ENCODE measurements at regions not wholly inside any gene's neighbourhood (a gene's known extent, or its start where the extent isn't known, plus 50 kb on each side); places are given as distances from the start of the nearest gene placed in this dataset.

DNA sequence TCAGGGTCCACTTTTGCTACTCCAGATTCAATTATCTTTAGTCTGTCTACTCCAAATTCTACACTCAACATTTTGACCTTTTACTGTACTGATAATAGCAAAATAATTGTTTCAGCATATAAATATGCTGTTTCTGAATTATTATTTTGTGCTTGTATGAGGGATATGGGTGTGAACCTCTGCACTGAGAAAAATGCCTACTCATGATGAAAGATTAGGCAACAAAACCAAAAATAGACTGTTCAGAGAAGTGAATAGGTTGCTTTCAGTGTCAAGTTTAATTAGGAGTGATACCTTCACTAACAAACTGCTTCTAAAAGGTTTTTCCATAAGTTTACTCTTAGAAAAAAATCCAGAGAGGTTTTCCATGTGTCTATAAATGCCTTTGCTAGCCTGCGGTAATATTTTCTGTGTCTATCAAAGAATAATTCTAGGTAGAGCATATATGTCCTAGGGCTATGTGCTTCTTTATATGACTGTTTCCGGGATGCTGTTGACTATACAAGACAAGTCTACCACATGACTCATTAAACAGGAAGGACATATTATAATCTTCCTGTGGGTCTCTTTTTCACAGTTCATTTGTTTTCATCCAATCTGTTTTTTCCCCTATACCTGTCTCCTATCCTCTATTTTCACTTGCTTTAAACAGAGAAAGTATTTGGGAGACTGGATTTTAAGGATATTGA, 218.5 kb upstream of the TTC14 start:
- H3K36me3 ChIP-seq (ENCODE audit: insufficient read depth, low read length): no peaks in the 10 kb centered on the region
- H3K4me1 ChIP-seq (ENCODE audit: insufficient read depth, low read length, severe bottlenecking): no peaks in the 10 kb centered on the region
- no peaks in the 10 kb centered on the region for H4K20me1 ChIP-seq (ENCODE audit: insufficient read depth, low read length)
- no peaks in the 10 kb centered on the region for H3K9me3 ChIP-seq (ENCODE audit: low read length)
- no peak overlapping the region for H3K4me2 ChIP-seq (ENCODE audit: low read length)
- no peaks in the 10 kb centered on the region for H3K79me2 ChIP-seq (ENCODE audit: insufficient read depth, low read length)
- no peak overlapping the region for H3K9ac ChIP-seq (ENCODE audit: low read length)
- no peak overlapping the region for H2AFZ ChIP-seq (ENCODE audit: low read length)
- TF ChIP-seq, protein P1, sequence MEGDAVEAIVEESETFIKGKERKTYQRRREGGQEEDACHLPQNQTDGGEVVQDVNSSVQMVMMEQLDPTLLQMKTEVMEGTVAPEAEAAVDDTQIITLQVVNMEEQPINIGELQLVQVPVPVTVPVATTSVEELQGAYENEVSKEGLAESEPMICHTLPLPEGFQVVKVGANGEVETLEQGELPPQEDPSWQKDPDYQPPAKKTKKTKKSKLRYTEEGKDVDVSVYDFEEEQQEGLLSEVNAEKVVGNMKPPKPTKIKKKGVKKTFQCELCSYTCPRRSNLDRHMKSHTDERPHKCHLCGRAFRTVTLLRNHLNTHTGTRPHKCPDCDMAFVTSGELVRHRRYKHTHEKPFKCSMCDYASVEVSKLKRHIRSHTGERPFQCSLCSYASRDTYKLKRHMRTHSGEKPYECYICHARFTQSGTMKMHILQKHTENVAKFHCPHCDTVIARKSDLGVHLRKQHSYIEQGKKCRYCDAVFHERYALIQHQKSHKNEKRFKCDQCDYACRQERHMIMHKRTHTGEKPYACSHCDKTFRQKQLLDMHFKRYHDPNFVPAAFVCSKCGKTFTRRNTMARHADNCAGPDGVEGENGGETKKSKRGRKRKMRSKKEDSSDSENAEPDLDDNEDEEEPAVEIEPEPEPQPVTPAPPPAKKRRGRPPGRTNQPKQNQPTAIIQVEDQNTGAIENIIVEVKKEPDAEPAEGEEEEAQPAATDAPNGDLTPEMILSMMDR (IDR thresholded peaks at IDR 0.05; ENCODE audit: low read length): no peak
- TF ChIP-seq EZH2 (IDR thresholded peaks at IDR 0.05; ENCODE audit: borderline replicate concordance, low read length): no peak
- no peak overlapping the region for H3K27ac ChIP-seq (ENCODE audit: low read depth, low read length, poor library complexity, severe bottlenecking)
- no peak overlapping the region for H3K4me3 ChIP-seq (ENCODE audit: low read depth, low read length, poor library complexity, severe bottlenecking)
- no peaks in the 10 kb centered on the region for H3K27me3 ChIP-seq (ENCODE audit: insufficient read depth, low read length)
- no peaks in the 10 kb centered on the region for H3F3A ChIP-seq (ENCODE audit: insufficient read depth, low read length)
- H3K9me2 ChIP-seq (ENCODE audit: low read depth, low read length): no peaks in the 10 kb centered on the region

DNA sequence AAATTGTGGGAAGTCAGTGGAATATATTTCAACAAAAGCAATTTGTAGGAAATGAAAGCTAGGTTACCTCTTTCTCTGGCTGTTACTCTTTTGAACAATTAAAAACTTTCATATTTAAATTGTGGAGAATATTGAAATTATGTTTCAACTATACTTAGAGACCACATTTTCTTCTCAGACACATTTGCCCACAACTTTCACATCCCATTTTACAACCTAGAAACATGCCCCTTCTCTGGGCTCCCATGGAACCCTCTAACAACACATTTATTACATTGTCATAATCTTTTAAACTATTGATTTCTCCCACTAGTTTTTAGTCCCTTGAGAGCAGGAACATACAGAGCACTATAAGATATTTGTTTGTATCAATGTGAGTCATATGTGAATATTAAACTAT, 211.7 kb upstream of the TTC14 start:
- Histone ChIP-seq H3K9ac (ENCODE audit: low read length) (no peak overlapping the region), H3K36me3 (ENCODE audit: insufficient read depth, low read length) (no peaks in the 10 kb centered on the region), H3K4me3 (ENCODE audit: low read depth, low read length, poor library complexity, severe bottlenecking) (no peak overlapping the region), H3K79me2 (ENCODE audit: insufficient read depth, low read length) (no peaks in the 10 kb centered on the region), H3K9me2 (ENCODE audit: low read depth, low read length) (no peaks in the 10 kb centered on the region), H3K4me1 (ENCODE audit: insufficient read depth, low read length, severe bottlenecking) (no peaks in the 10 kb centered on the region), H2AFZ (ENCODE audit: low read length) (no peak overlapping the region), H4K20me1 (ENCODE audit: insufficient read depth, low read length) (no peaks in the 10 kb centered on the region), H3K9me3 (ENCODE audit: low read length) (no peaks in the 10 kb centered on the region), H3K27ac (ENCODE audit: low read depth, low read length, poor library complexity, severe bottlenecking) (no peak overlapping the region), H3K4me2 (ENCODE audit: low read length) (no peak overlapping the region), H3K27me3 (ENCODE audit: insufficient read depth, low read length) (no peaks in the 10 kb centered on the region), H3F3A (ENCODE audit: insufficient read depth, low read length) (no peaks in the 10 kb centered on the region)
- TF ChIP-seq, protein P1 (IDR thresholded peaks at IDR 0.05; ENCODE audit: low read length): no peak
- no peak for TF ChIP-seq EZH2 (IDR thresholded peaks at IDR 0.05; ENCODE audit: borderline replicate concordance, low read length)

DNA sequence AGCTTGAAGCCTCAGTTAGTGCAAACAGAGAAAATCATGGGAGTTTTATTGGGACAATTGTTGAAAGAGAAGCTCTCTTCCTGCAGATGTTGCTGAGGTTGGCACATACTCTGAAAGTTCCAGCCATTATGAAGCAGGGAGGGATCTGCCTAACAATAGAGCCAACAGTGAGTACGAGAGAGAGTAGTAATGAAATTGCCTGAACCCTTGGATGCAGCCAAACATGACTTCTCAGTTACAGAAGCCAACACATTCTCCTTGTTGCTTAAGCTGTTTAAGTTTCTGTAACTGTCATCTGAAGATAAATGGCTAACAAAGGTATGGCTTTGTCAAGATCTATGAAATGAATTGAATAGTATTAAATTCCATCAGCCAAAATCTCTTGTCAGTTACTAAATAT, 211.0 kb upstream of the TTC14 start:
- Histone ChIP-seq H3K9me3 (ENCODE audit: low read length) (no peaks in the 10 kb centered on the region), H2AFZ (ENCODE audit: low read length) (no peak overlapping the region), H3K27ac (ENCODE audit: low read depth, low read length, poor library complexity, severe bottlenecking) (no peak overlapping the region), H3F3A (ENCODE audit: insufficient read depth, low read length) (no peaks in the 10 kb centered on the region), H3K36me3 (ENCODE audit: insufficient read depth, low read length) (no peaks in the 10 kb centered on the region), H4K20me1 (ENCODE audit: insufficient read depth, low read length) (no peaks in the 10 kb centered on the region), H3K4me1 (ENCODE audit: insufficient read depth, low read length, severe bottlenecking) (no peaks in the 10 kb centered on the region), H3K27me3 (ENCODE audit: insufficient read depth, low read length) (no peaks in the 10 kb centered on the region), H3K9ac (ENCODE audit: low read length) (no peak overlapping the region), H3K79me2 (ENCODE audit: insufficient read depth, low read length) (no peaks in the 10 kb centered on the region), H3K9me2 (ENCODE audit: low read depth, low read length) (no peaks in the 10 kb centered on the region), H3K4me2 (ENCODE audit: low read length) (no peak overlapping the region), H3K4me3 (ENCODE audit: low read depth, low read length, poor library complexity, severe bottlenecking) (no peak overlapping the region)
- TF ChIP-seq, protein P1 (IDR thresholded peaks at IDR 0.05; ENCODE audit: low read length): no peak
- no peak for TF ChIP-seq EZH2 (IDR thresholded peaks at IDR 0.05; ENCODE audit: borderline replicate concordance, low read length)

Data from OCI-LY1 (cell line).